ENCODE measurements at regions not wholly inside any gene's neighbourhood (a gene's known extent, or its start where the extent isn't known, plus 50 kb on each side); places are given as distances from the start of the nearest gene placed in this dataset.

DNA sequence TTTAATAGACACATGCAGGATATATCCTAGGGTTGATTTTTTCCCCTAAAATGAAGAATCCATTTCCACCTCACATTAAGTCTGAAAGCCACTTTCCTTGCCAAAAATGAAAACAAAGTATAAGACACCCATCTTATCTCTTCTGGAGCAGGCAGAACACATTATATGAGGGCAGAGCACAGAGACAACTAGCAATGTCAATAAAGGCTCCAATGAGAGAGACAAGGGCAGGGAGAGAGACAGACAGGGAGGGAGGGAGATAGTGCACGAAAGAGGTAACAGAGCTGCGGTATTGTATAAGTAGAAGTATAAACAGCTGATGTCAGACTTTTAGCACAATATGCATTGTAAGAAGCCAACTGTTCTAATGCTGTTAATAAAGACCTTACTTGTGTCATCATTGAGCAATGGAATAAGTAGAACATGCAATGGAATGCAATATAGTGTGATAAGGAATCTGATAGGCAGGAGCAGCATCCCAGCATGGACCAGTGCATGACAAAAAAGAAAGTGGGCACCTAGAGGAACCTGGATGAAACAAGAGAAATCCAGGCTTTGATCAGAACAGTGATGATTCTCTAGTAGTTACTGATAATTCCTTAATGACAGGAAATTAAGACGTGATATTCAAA lies 150.6 kb upstream of the TCF4 start:
- H2BK5ac ChIP-seq (ENCODE audit: low read depth, low read length) = no peak overlapping the region
- H3K18ac ChIP-seq (ENCODE audit: extremely low read depth, low read length) = no peak overlapping the region
- H3K79me1 ChIP-seq (ENCODE audit: low read depth, low read length) = no peaks in the 10 kb centered on the region
- CTCF ChIA-PET (ENCODE audit: partially characterized antibody) = interaction anchor here (1.6 kb wide), 1 partner anchor 12 kb away, joined by 5 read pairs; no protein-coding TSS in a partner anchor
- H4K8ac ChIP-seq (ENCODE audit: extremely low read depth, insufficient read depth, low read length) = no peak overlapping the region
- FAIRE-seq (no peak), DNase-seq (ENCODE audit: low read depth in 1 of 2, low spot score in 2 of 2) (no peak)
- H3K4me3 ChIP-seq (ENCODE audit: extremely low read depth in 1 of 4, insufficient read depth in 2 of 4, low read depth in 3 of 4, low read length in 4 of 4) = no peak overlapping the region
- no peaks in the 10 kb centered on the region for H3K23me2 ChIP-seq (ENCODE audit: low read depth, low read length)
- H2BK15ac ChIP-seq (ENCODE audit: low read length) = no peak overlapping the region
- POLR2A ChIA-PET (ENCODE audit: partially characterized antibody) = no interaction called here
- H2AK5ac ChIP-seq (ENCODE audit: low read depth, low read length) = no peak overlapping the region
- no peaks in the 10 kb centered on the region for H3K9me3 ChIP-seq (ENCODE audit: insufficient read depth in 2 of 2, low read depth in 1 of 2, low read length in 1 of 2)
- H3K4me1 ChIP-seq (replicated peaks in 1 of 4; ENCODE audit: control insufficient read depth in 3 of 4, insufficient read depth in 4 of 4, low read length in 3 of 4) = no peaks in the 10 kb centered on the region
- no peak overlapping the region for H2BK120ac ChIP-seq (replicated peaks; ENCODE audit: low read depth, low read length)
- H4K91ac ChIP-seq (replicated peaks; ENCODE audit: insufficient read length, low read length) = no peak overlapping the region
- no peak overlapping the region for H3K23ac ChIP-seq (ENCODE audit: insufficient read length)
- no peak overlapping the region for H2BK12ac ChIP-seq (ENCODE audit: low read depth, low read length)
- H3K27ac ChIP-seq (ENCODE audit: low read depth, low read length) = no peak overlapping the region
- H4K5ac ChIP-seq (ENCODE audit: insufficient read length, low read depth, low read length) = no peak overlapping the region
- H3K27me3 ChIP-seq (replicated peaks in 1 of 4; ENCODE audit: control insufficient read depth in 3 of 4, extremely low read depth in 1 of 4, insufficient read depth in 3 of 4, low read length in 3 of 4) = peaks cover 0 to 1% (median 0%) of the 10 kb centered on the region in 4 experiments; a peak in 1 of 7 replicates
- H3K4me2 ChIP-seq (ENCODE audit: insufficient read depth in 1 of 2, low read depth in 2 of 2, low read length in 2 of 2) = no peak overlapping the region
- no peak overlapping the region for H2AFZ ChIP-seq (ENCODE audit: low read length)
- no peak overlapping the region for H3K14ac ChIP-seq (ENCODE audit: insufficient read length)
- no peaks in the 10 kb centered on the region for H4K20me1 ChIP-seq (replicated peaks in 1 of 2; ENCODE audit: control insufficient read depth in 1 of 2, insufficient read depth in 2 of 2, low read length in 2 of 2)
- 85% methylated on average over 3 of the region's 3 CpGs; no CpG with 5 or more reads in 1 of the 2 experiments for WGBS, 2 experiments (ENCODE audit: extremely low coverage in 1 of 2, insufficient coverage in 1 of 2, insufficient read length in 1 of 2, insufficient replicate concordance in 2 of 2, low coverage in 1 of 2, low lambda C conversion rate in 2 of 2, missing lambda C conversion rate in 1 of 2)
- TF ChIP-seq SIN3A (conservative IDR thresholded peaks at IDR 0.05 in 1 of 2, IDR thresholded peaks at IDR 0.05 in 1 of 2; ENCODE audit: low read depth in 1 of 2, low read length in 2 of 2) (no peak), SRF (IDR thresholded peaks at IDR 0.05; ENCODE audit: low read depth, low read length) (no peak), BRCA1 (IDR thresholded peaks at IDR 0.05; ENCODE audit: low read depth, low read length) (no peak)
- H3K79me2 ChIP-seq (ENCODE audit: control insufficient read depth in 1 of 2, insufficient read depth in 2 of 2, low read length in 2 of 2) = no peaks in the 10 kb centered on the region
- no peak overlapping the region for H3K9ac ChIP-seq (replicated peaks in 1 of 4; ENCODE audit: extremely low read depth in 1 of 4, low read depth in 3 of 4, low read length in 3 of 4)
- no peak overlapping the region for H2BK20ac ChIP-seq (ENCODE audit: low read length)
- H3K4ac ChIP-seq (replicated peaks; ENCODE audit: insufficient read length, low read depth, low read length) = no peak overlapping the region
- no peak overlapping the region for H3K56ac ChIP-seq (replicated peaks; ENCODE audit: insufficient read length, low read depth, low read length)
- H3K36me3 ChIP-seq (ENCODE audit: control insufficient read depth in 2 of 4, insufficient read depth in 4 of 4, low read length in 3 of 4) = no peaks in the 10 kb centered on the region

All from H1 (cell line).